ENCODE measurements at regions not wholly inside any gene's neighbourhood (a gene's known extent, or its start where the extent isn't known, plus 50 kb on each side); places are given as distances from the start of the nearest gene placed in this dataset.
A peak's percentile ranks its signal among the peaks of the same experiment; 100 is the strongest.
"Not testable (repeated sequence)": the region's sequence is repeated elsewhere in the genome, so short reads cannot be mapped to it uniquely, and the experiment has no call there.

DNA sequence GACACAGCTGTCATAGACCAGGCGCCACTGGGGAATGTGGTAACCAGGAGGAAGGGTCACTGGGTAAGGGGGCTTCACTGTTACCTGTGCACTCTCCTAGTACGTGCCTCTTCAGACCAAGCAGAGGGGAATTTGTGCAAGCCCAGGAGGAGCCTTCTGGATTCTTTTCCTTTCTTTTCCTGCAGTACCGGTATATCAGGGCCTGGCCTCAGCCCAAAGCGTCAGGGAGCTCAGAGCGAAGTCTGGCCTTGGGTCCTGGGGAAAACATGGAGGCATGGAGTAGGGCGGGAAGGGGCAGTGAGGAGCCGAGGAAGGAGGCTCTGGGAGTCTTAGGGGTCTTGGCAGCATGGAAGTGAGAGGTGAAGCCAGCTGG lies 133.6 kb upstream of the GDF10 start:
- H3K9me3 ChIP-seq: no peaks in the 10 kb centered on the region
- H3K27me3 ChIP-seq: no peaks in the 10 kb centered on the region
- no peak overlapping the region for H3K4me3 ChIP-seq
- H3K36me3 ChIP-seq: no peaks in the 10 kb centered on the region
- no peak for DNase-seq

DNA sequence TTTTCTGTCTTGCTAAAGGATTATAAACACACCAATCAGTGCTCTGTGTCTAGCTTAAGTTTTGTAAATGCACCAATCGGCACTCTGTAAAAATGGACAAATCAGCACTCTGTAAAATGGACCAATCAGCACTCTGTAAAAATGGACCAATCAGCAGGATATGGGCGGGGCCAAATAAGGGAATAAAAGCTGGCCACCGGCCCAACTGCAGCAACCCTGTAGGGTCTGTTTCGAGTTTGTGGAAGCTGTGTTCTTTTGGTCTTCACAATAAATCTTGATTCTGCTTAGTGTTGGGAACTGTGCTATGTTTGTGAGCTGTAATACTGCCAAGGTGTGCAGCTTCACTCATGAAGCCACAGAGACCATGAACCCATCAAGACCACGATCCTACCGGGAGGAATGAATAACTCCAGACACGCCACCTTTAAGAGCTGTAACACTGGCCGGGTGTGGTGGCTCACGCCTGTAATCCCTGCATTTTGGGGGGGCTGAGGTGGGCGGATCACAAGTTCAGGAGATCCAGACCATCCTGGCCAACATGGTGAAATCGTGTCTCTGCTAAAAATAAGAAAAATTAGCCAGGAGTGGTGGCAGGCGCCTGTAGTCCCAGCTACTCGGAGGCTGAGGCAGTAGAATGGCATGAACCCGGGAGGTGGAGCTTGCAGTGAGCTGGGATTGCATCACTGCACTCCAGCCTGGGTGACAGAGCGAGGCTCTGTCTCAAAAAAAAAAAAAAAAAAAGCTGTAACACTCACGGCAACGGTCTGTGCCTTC lies 133.0 kb upstream of the GDF10 start:
- not testable (repeated sequence) for H3K27me3 ChIP-seq, H3K9me3 ChIP-seq, H3K4me3 ChIP-seq, H3K36me3 ChIP-seq
- DNase-seq: peak; percentile 73

DNA sequence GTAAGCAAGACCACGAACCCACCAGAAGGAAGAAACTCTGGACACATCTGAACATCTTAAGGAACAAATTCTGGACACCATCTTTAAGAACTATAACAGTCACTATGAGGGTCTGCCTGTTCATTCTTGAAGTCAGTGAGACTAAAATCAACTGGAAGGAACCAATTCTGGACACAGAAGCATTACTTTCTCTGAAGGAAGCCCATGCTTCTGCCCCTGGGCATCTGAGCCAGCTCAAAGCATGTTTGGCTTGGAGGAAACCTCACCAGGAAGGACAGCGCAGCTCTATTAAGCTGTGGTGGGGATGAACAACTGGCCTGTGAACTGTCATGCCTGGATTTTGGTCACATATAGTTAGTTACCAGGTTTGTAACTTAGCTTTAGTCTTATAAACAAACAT lies 132.4 kb upstream of the GDF10 start:
- Histone ChIP-seq H3K36me3 (no peaks in the 10 kb centered on the region), H3K27me3 (no peaks in the 10 kb centered on the region; the same call in 1 of the 2 replicates), H3K4me3 (no peak overlapping the region), H3K9me3 (no peaks in the 10 kb centered on the region; the same call in 1 of the 2 replicates)
- DNase-seq: no peak

DNA sequence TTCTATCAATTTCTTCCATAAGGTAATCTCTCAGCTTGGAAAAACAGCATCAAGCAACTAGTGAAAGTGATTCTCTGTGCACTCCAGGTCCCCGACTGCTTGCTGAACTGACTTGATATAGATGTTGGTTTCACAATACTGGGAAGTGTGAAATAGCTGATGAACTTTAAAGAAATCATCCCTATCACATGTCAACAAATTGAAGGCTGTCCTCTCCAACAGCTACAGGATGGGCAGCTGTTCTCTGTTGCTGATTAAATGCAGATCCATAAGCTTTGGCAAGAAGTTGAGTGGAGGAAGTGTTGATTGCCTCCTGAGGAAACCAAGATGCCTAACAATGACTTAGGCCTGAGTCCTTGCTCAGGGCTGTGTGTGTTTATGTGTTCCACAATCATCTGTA lies 130.4 kb upstream of the GDF10 start:
- Histone ChIP-seq H3K27me3 (no peaks in the 10 kb centered on the region; the same call in none of the 2 replicates), H3K9me3 (no peaks in the 10 kb centered on the region; the same call in 1 of the 2 replicates), H3K4me3 (no peak overlapping the region), H3K36me3 (no peaks in the 10 kb centered on the region)
- DNase-seq: no peak

DNA sequence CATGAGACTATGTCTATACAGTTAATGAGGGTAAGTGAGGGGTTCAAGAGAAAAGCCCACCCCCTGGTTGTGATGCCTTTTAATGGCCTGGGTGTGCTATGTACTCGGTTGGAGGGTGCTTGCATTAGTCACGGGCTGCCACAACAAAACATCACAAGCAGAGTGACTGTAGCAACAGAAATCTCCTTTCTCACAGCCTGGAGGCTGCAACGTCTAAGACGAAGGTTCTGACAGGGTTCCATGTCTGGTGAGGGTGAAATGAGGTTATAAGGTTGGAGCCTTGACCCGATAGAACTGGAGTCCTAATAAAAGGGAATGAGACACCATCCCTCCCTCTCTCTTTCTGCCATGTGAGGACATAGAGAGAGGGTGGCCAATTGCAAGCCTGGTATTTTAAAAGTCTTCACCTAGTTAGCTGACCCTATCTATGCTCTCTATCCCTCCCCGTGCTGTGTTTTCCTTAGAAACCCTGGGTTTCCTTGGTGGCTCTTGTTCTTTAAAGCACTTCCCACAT lies 126.0 kb upstream of the GDF10 start:
- Histone ChIP-seq H3K27me3 (no peaks in the 10 kb centered on the region; the same call in none of the 2 replicates), H3K9me3 (no peaks in the 10 kb centered on the region; the same call in 1 of the 2 replicates), H3K36me3 (no peaks in the 10 kb centered on the region), H3K4me3 (no peak overlapping the region)
- no peak for DNase-seq

DNA sequence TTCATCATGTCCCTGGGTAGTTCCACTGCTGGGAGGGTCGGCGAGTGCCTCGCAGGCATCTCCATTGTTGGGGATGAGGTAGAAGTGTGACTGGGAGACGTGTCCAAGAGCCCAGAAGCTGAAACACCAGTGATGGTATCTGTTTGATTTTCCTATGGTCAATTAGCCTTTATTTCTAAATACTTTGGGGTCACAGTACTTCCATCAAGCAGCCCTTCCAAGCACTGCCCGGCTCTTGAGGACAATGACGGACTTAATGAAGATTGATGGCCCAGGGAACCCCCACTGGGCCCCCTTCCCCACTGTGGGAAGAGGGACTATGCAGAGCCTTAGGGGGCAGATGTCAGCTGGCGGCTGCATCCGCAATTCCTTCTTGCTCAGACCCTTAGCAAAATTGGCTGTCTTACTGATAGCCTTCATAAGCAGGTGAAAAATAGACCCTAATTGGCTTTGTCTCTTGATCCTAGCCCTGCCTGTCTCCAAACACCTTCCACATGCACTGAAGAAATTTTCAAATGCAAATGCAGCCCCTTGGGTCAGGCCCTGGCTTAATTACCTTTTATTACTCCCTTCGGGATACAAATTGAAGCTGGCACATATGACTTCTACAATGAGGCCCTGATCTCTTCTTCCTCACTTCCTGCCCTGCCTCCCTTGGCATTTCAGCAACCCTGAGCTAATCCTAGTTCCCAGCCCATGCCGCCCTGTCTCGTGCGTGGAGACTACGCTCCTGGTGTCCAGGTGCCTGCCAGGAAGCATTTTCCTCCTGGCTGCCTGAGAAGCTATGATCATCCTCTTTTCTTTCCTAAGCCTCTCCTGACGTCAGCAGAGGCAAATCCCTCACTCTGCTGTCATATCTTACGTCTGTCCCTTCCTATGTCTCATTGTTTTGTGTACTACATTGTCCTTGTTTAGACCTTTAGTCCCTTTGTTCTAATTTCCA lies 124.5 kb upstream of the GDF10 start:
- DNase-seq: no peak
- no peaks in the 10 kb centered on the region; the same call in 1 of the 2 replicates for H3K9me3 ChIP-seq
- H3K4me3 ChIP-seq: no peak overlapping the region
- no peaks in the 10 kb centered on the region; the same call in none of the 2 replicates for H3K27me3 ChIP-seq
- no peaks in the 10 kb centered on the region for H3K36me3 ChIP-seq

DNA sequence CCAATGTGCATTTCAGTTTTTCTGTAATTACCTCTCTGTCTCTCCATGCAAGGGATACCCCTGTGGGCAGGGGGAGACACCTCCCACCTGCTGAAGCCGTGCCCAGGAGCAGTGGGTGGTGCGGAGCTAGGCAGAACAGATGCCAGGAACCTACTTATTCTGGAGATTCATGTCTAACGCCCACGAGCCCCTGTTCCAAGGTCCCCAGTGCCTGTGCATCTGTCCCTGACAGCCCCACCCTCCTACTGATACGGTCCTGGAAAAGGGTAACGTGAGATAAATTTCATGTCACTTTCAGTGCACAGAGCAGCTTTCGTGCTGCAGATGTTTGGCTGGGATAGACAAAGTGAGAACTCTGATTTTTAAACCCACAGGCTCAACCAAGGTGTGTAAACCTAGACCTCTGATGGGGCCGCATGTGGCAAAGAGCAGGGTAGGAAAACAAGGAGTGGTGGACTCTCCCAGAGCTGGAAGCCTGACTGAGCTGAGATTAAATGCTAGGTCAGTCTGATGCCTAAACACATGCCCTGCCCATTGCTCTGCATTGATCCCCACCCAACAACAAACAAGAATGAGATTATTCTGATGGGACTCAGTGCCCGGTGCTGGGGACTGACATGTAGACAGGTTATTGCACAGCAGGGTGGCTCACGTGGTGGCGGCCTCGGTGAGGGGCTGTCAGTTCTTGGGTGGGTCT lies 123.6 kb upstream of the GDF10 start:
- H3K27me3 ChIP-seq: no peaks in the 10 kb centered on the region; the same call in none of the 2 replicates
- no peaks in the 10 kb centered on the region; the same call in 1 of the 2 replicates for H3K9me3 ChIP-seq
- H3K4me3 ChIP-seq: no peak overlapping the region
- no peaks in the 10 kb centered on the region for H3K36me3 ChIP-seq
- DNase-seq: no peak

DNA sequence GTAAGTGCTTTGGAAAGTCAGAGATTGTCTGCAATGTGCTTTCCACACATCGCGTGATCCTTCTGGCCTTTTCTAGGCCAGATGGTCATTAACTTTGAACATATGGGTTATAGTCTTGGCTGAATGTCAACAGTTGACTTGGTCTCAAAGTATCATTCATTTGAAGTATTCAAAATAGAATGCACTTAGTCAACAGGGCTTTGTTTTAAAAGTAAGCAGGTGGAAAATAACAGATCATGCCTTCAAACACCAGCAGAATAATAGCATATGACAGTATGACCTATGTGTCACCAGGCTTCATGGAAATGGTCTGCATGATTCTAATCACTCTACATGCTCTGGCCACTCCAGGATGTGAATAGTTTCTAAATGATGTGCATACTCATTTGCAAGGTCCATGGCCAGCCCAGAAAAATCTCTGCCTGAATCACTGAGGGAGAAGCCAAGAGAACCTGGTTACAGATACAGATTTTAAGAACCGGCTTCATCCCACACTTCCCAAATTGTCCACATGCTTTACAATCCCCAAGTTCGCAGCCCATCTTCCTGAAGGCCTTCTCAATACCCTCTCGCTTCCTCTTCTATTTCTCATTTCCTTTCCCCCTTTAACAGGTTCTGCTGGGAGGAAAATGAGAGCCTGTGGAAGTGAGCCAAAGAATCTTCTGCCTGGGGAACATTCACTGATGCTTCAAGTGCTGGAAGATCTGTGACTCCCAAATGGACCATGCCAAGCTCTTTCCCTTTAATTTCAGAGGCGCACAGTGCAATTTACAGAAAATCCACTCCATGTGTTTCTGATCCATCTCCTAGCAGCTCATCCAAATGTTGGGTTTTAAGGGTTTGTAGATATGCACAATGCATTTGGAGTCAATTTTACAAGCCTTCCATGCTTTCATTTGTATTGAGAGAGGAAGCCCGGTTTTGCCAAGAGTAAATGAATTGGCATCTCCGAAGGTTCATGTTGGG lies 122.8 kb upstream of the GDF10 start:
- no peaks in the 10 kb centered on the region for H3K36me3 ChIP-seq
- H3K9me3 ChIP-seq: no peaks in the 10 kb centered on the region; the same call in 1 of the 2 replicates
- no peak overlapping the region for H3K4me3 ChIP-seq
- DNase-seq: no peak
- H3K27me3 ChIP-seq: no peaks in the 10 kb centered on the region; the same call in none of the 2 replicates

DNA sequence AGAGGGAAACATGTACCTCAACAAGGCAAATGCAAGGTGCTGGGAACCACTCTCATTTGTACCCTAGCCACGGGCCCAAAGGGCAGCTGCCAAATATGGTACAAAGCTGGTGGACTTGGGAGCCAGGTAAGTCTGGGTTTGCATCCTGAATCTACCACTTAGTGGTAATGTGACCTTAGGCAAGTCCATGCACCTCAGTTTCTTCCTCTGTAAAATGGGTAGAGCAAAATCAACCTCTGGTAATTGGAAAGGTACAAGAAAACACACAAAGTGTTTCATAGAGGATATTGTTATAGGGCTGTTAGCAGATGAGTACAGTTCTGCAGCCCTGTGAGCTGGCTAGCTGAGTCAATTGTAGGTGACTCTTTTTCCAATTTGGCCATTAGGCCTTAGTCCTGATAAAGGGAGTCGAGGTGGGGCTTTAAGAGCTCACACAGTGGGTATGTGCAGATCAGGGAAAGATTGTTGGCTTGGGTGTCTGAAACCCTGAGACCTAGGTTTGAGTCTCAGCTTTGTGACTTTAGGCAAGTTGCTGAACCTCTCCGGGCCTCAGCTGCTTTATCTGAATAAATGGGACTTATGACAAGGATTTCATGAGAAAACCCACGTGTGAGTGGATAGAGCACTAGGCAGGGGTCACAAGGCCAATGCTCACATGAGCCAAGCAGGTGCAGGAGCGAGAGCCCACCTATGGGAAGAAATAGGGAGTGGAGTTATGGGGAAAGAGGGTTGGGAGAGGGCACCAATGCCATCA lies 121.3 kb upstream of the GDF10 start:
- H3K4me3 ChIP-seq: no peak overlapping the region
- no peaks in the 10 kb centered on the region for H3K36me3 ChIP-seq
- DNase-seq: no peak
- H3K9me3 ChIP-seq: no peaks in the 10 kb centered on the region
- H3K27me3 ChIP-seq: no peaks in the 10 kb centered on the region

DNA sequence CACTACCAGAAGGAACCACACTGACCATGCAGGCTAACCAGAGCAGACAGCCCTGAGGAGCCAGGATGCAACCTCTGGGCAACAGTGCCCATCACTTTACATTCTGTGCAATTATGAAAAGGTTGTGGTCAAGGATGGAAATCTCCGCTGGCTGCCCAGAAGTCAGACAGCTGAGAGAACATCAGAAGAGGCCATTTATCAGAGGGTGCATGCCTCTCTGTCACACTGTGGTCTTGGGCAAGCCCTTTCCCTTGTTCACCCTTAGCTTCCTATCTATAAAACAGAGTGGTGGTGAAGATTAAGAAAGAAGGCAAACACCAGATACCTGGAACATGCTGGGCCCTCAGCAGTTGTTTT lies 120.7 kb upstream of the GDF10 start:
- no peaks in the 10 kb centered on the region for H3K36me3 ChIP-seq
- DNase-seq: no peak
- no peaks in the 10 kb centered on the region for H3K27me3 ChIP-seq
- H3K4me3 ChIP-seq: no peak overlapping the region
- no peaks in the 10 kb centered on the region for H3K9me3 ChIP-seq

DNA sequence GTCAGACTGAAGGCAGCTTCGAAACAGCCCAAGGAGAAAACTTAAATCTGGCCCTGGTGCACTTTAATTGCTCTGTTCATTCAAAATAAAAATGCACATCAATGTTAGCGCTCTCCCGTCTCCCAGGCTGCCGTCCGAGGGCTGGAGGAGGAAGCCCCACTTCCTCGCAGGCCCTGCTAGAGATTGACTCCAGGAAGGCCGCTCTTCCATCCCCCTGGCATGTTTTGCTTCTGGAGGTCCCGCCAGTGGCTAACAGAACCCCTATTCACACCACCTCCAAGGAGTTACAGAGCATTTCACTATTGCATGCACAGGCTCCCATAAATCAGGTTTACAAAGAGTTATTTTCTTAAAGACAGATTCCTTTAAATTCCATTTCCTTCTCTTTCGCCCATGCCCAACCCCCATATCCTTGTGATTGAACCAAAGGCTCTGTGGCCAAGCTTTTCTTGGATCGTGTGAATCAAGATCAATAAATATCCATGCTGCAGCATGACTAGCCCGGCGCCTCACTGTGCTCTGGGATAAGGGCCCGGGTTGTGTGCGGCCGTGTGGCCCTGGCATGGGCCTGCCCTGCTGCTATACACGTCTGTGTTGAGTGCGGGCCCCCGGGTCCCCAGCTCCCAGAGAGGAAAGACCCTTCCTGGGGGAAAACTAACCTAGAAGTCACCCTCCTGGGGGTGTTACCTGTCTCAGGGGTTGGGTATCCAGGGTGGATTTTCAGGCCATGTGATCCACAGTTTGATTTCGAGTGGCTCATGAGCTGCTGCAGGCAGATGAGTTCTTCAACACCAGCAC lies 118.7 kb upstream of the GDF10 start:
- no peaks in the 10 kb centered on the region for H3K27me3 ChIP-seq
- DNase-seq: no peak
- H3K4me3 ChIP-seq: no peak overlapping the region
- H3K36me3 ChIP-seq: no peaks in the 10 kb centered on the region
- no peaks in the 10 kb centered on the region for H3K9me3 ChIP-seq

DNA sequence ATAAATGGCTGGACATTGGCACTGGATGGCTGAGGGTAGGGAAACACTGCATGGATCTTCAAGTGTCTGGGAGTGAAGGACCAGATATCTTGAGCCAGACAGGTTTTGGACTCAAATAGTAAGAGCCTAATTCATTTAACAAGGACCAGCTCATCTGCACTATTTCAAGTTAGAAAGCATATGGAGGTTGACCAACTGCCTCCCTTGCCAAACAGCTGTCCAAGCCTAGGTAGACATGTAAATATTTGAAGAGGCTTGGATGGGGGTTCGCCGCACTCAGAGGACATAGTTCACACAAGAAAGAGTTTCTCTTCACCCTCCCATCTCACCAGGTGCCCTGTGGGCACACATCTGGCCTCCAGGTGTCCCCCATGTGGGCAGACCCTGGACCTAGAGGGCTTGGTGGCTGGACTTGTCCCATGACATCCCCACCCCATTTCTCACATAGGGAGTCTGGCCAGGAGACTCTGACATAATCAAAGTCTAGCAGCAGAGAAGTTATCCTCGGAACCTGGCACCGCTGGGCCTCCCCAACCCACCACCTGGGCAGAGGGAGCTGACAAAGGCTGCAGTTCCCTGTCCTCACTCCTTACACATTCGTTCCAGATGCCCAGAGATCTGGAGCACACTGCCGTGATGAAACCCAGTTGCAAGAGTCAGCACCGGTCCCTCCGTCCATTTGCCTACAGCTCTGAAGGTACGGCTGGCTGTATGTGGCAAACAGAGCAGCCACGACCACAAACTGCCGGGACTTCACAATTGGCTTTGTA lies 116.9 kb upstream of the GDF10 start:
- no peak for DNase-seq
- no peaks in the 10 kb centered on the region for H3K27me3 ChIP-seq
- no peaks in the 10 kb centered on the region for H3K9me3 ChIP-seq
- no peak overlapping the region for H3K4me3 ChIP-seq
- no peaks in the 10 kb centered on the region for H3K36me3 ChIP-seq

DNA sequence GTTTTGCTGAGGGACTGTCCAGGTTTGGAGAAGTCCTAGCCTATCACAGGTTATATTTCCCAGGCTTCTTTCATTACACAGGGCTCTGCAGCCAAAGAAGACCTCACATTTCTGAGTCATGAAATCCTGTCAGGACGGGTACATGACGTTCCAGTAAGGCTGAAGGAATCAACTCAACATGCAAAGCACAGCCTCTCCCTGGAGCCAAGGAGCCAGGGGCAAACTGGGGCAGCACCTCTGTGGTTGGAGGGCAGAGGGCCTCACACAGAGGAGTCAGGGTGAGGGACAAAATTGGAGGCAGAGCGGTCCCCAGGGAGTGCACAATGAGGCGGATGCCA lies 116.3 kb upstream of the GDF10 start:
- Histone ChIP-seq H3K27me3 (no peaks in the 10 kb centered on the region), H3K4me3 (no peak overlapping the region), H3K36me3 (no peaks in the 10 kb centered on the region), H3K9me3 (no peaks in the 10 kb centered on the region)
- no peak for DNase-seq

DNA sequence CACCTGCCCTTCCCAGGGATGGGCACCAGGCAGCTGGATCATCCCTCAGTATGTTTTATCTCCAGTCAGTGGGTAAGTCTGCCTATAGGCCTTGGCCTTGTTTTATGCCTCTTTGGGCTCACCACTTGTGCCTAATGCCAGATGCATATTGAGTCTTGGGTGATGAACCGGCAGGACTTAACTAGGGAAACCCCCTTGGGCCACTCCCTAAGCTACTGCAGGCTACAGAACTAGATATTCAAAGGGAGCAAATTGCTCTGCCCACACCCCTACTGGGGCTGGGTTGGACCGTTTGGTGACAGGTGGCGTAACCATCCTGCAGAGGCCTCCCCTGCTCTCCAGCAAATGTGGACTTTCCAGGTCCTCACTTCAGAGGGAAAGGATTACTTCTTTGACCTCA lies 115.7 kb upstream of the GDF10 start:
- no peak for DNase-seq
- H3K9me3 ChIP-seq: no peaks in the 10 kb centered on the region
- no peaks in the 10 kb centered on the region for H3K27me3 ChIP-seq
- no peaks in the 10 kb centered on the region for H3K36me3 ChIP-seq
- no peak overlapping the region for H3K4me3 ChIP-seq

Data from MG63 (cell line).